Mesenchymal stem cell (in vitro differentiated cells and primary cell): ENCODE measurements at regions not wholly inside any gene's neighbourhood (a gene's known extent, or its start where the extent isn't known, plus 50 kb on each side); places are given as distances from the start of the nearest gene placed in this dataset.

Experiments
- DNase-seq: peaks from one replicate; pipeline ENCODE4 v3.0.0-alpha.2; 2013
- H2AFZ ChIP-seq: one replicate; pipeline ENCODE4 v1.6.1; 2013; ENCODE audit warnings: low read depth, mild to moderate bottlenecking, control low read depth, inconsistent platforms, low read length, moderate library complexity
- H2AK5ac ChIP-seq: 2 replicates; pipeline ENCODE4 v1.6.1; 2013; ENCODE audit warnings: low read length, moderate library complexity, mild to moderate bottlenecking, inconsistent platforms; ENCODE audit not compliant: severe bottlenecking
- H2BK120ac ChIP-seq: one replicate; pipeline ENCODE4 v1.6.1; 2013; ENCODE audit warnings: low read depth, mild to moderate bottlenecking, inconsistent platforms, low read length, moderate library complexity
- H2BK12ac ChIP-seq, 2 experiments: one replicate each; pipeline ENCODE4 v1.6.1; 2013; ENCODE audit warnings: inconsistent platforms in 2 of 2, low read length in 2 of 2, mild to moderate bottlenecking in 2 of 2, moderate library complexity in 2 of 2, control low read depth in 1 of 2
- H2BK15ac ChIP-seq: one replicate; pipeline ENCODE4 v1.6.1; 2013; ENCODE audit warnings: mild to moderate bottlenecking, low read depth, inconsistent platforms; ENCODE audit not compliant: poor library complexity, severe bottlenecking
- H2BK5ac ChIP-seq: 2 replicates; pipeline ENCODE4 v1.6.1; 2013; ENCODE audit warnings: low read depth, mild to moderate bottlenecking, low read length, control low read depth, inconsistent platforms; ENCODE audit not compliant: poor library complexity, severe bottlenecking
- H3K14ac ChIP-seq, 2 experiments: one replicate each; pipeline ENCODE4 v1.6.1; 2013; ENCODE audit warnings: inconsistent platforms in 2 of 2, low read length in 2 of 2, control low read depth in 1 of 2, mild to moderate bottlenecking in 1 of 2, moderate library complexity in 1 of 2
- H3K18ac ChIP-seq, 2 experiments: one replicate each; pipeline ENCODE4 v1.6.1; 2013; ENCODE audit warnings: inconsistent platforms in 2 of 2, low read length in 2 of 2, control low read depth in 1 of 2, low read depth in 1 of 2, mild to moderate bottlenecking in 1 of 2
- H3K23ac ChIP-seq, 2 experiments: one replicate each; pipeline ENCODE4 v1.6.1; 2013; ENCODE audit warnings: inconsistent platforms in 2 of 2, low read length in 2 of 2, mild to moderate bottlenecking in 2 of 2, moderate library complexity in 2 of 2, control low read depth in 1 of 2
- H3K27ac ChIP-seq: 2 replicates; pipeline ENCODE4 v1.5.1; 2013; ENCODE audit warnings: mild to moderate bottlenecking, moderate library complexity, low read length, control low read depth, inconsistent platforms; ENCODE audit not compliant: poor library complexity, severe bottlenecking
- H3K27me3 ChIP-seq, 2 experiments: 2 replicates each; pipeline versions ENCODE4 v1.6.1 to v1.7.0; 2013; ENCODE audit warnings: low read length in 2 of 2, mild to moderate bottlenecking in 2 of 2, moderate library complexity in 2 of 2, control low read depth in 1 of 2, inconsistent platforms in 1 of 2; ENCODE audit not compliant: control insufficient read depth in 1 of 2, insufficient read depth in 1 of 2
- H3K36me3 ChIP-seq, 2 experiments: 2 replicates each; pipeline versions ENCODE4 v1.6.1 to v1.7.0; 2013; ENCODE audit warnings: low read length in 2 of 2, control low read depth in 1 of 2, inconsistent platforms in 1 of 2, low read depth in 1 of 2, mild to moderate bottlenecking in 1 of 2; ENCODE audit not compliant: insufficient read depth in 2 of 2, control insufficient read depth in 1 of 2
- H3K4ac ChIP-seq, 2 experiments: one replicate each; pipeline ENCODE4 v1.6.1; 2013; ENCODE audit warnings: inconsistent platforms in 2 of 2, low read length in 2 of 2, mild to moderate bottlenecking in 2 of 2, moderate library complexity in 2 of 2, control low read depth in 1 of 2, low read depth in 1 of 2
- H3K4me1 ChIP-seq: 2 replicates; pipeline ENCODE4 v1.6.1; 2013; ENCODE audit warnings: low read depth, low read length, control low read depth; ENCODE audit not compliant: control insufficient read depth, insufficient read depth
- H3K4me2 ChIP-seq: 2 replicates; pipeline ENCODE4 v1.6.1; 2013; ENCODE audit warnings: low read length, mild to moderate bottlenecking, inconsistent platforms; ENCODE audit not compliant: poor library complexity, severe bottlenecking
- H3K4me3 ChIP-seq, 2 experiments: 2 replicates each; pipeline versions ENCODE4 v1.5.1 to v1.7.0; 2013; ENCODE audit warnings: low read length in 2 of 2, mild to moderate bottlenecking in 2 of 2, control low read depth in 1 of 2, low read depth in 1 of 2; ENCODE audit not compliant: insufficient read depth in 1 of 2
- H3K79me1 ChIP-seq: replicated peaks from 2 replicates; pipeline ENCODE4 v1.6.1; 2013; ENCODE audit warnings: mild to moderate bottlenecking, control low read depth, low read length, inconsistent platforms; ENCODE audit not compliant: poor library complexity, severe bottlenecking
- H3K9ac ChIP-seq: 2 replicates; pipeline ENCODE4 v1.7.0; 2013; ENCODE audit warnings: mild to moderate bottlenecking, low read length, moderate library complexity
- H3K9me3 ChIP-seq: 2 replicates; pipeline ENCODE4 v1.7.0; 2013; ENCODE audit warnings: mild to moderate bottlenecking, low read length; ENCODE audit not compliant: control insufficient read depth
- H4K8ac ChIP-seq: one replicate; pipeline ENCODE4 v1.6.1; 2013; ENCODE audit warnings: inconsistent platforms, mild to moderate bottlenecking, low read length, moderate library complexity
- H4K91ac ChIP-seq: one replicate; pipeline ENCODE4 v1.6.1; 2013; ENCODE audit warnings: mild to moderate bottlenecking, low read length, inconsistent platforms
- WGBS: methylation state at CpG from one replicate; pipeline ENCODE4 v1.1.7; 2013; ENCODE audit warnings: mixed read lengths; 5-methylcytosine and 5-hydroxymethylcytosine counted together

DNA sequence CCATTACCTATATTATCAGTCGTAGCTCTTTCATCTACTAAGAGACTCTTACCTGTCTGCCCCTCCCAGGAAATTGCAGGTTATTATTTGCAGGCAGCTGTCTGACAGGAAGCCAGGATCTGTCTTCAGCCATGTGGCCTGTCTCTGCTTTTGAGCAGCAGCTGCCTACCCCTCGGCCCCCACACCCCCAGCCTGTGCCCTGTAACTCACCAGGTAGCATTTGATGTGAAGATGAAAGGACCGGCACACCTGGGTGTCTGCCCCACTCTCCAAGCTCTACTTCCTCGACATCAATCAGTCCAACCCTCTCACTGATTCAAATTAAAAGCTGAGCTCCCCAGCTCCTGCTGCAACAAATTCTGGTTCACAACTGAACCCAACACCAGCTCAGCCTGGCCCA is 197.2 kb upstream of the CTNNB1 start:
- H3K4ac ChIP-seq: no peak overlapping the region
- H3K9ac ChIP-seq: no peak overlapping the region
- H2BK12ac ChIP-seq: no peak overlapping the region
- H3K4me2 ChIP-seq: no peak overlapping the region
- peaks cover 5% of the 10 kb centered on the region for H3K4me1 ChIP-seq
- no peak overlapping the region for H2BK5ac ChIP-seq
- no peak overlapping the region for H4K8ac ChIP-seq
- no peak overlapping the region for H3K18ac ChIP-seq
- no peak overlapping the region for H3K4me3 ChIP-seq
- H2BK15ac ChIP-seq: no peak overlapping the region
- no peak overlapping the region for H3K23ac ChIP-seq
- H3K79me1 ChIP-seq: no peaks in the 10 kb centered on the region
- no peak overlapping the region for H2AFZ ChIP-seq
- WGBS: 55% methylated on average over 4 of the region's 4 CpGs
- H3K9me3 ChIP-seq: peaks cover 7% of the 10 kb centered on the region
- H2BK120ac ChIP-seq: no peak overlapping the region
- DNase-seq: no peak
- H3K27ac ChIP-seq: no peak overlapping the region
- H2AK5ac ChIP-seq: no peak overlapping the region
- H4K91ac ChIP-seq: no peak overlapping the region
- no peaks in the 10 kb centered on the region for H3K27me3 ChIP-seq
- H3K14ac ChIP-seq: no peak overlapping the region
- H3K36me3 ChIP-seq: no peaks in the 10 kb centered on the region

DNA sequence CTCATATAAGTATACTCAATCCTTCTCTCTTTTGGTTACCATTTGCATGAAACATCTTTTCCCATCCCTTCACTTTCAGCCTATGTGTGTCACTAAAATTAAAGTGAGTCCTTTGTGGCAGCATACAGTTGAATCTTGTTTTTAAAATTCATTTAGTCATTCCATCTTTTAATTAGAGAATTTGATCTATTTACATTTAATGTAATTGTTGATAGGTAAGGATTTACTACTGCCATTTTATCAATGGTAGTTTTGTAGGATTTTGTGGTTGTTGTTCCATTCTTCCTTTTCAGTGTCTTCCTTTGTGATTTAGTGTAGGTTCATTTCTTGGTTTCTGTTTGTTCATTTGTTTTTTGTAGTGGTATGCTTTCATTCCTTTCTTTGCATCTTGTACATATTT is 191.9 kb upstream of the CTNNB1 start:
- H3K9ac ChIP-seq: no peak overlapping the region
- H2AFZ ChIP-seq: no peak overlapping the region
- no peak for DNase-seq
- H3K4ac ChIP-seq: no peak overlapping the region
- peaks cover 0 to 4% of the 10 kb centered on the region in 2 experiments for H3K27me3 ChIP-seq
- no peak overlapping the region for H3K4me3 ChIP-seq
- no peaks in the 10 kb centered on the region for H3K36me3 ChIP-seq
- no peak overlapping the region for H3K4me2 ChIP-seq
- no peak overlapping the region for H2AK5ac ChIP-seq
- H3K18ac ChIP-seq: no peak overlapping the region
- no peak overlapping the region for H2BK120ac ChIP-seq
- H4K91ac ChIP-seq: no peak overlapping the region
- H3K27ac ChIP-seq: no peak overlapping the region
- peaks cover 21% of the 10 kb centered on the region for H3K9me3 ChIP-seq
- H2BK12ac ChIP-seq: no peak overlapping the region
- H2BK15ac ChIP-seq: no peak overlapping the region
- no peak overlapping the region for H3K23ac ChIP-seq
- H2BK5ac ChIP-seq: no peak overlapping the region
- no peaks in the 10 kb centered on the region for H3K79me1 ChIP-seq
- H3K4me1 ChIP-seq: no peaks in the 10 kb centered on the region
- no peak overlapping the region for H3K14ac ChIP-seq
- no peak overlapping the region for H4K8ac ChIP-seq

DNA sequence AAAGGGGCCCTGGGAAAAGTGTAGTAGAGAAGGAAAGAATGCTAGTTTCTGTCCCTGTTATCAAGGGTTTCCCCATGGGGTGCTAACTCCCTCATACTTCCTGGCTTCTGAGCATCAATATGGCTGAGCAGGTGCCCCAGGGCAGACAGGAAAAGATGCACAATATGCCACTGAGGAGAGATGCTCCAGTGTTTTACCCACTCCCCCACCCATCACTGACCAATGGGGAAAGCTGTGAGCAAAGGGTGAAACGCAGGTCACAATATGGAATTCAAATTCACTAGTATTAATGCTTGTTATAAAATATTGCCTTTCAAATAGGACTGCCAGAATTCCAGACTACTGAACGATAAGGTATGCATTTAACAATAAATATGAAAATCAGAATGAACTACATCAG is 187.5 kb upstream of the CTNNB1 start:
- Histone ChIP-seq H4K91ac (no peak overlapping the region), H2BK120ac (no peak overlapping the region), H3K79me1 (no peaks in the 10 kb centered on the region), H3K4me2 (no peak overlapping the region), H3K4me3 (no peak overlapping the region), H3K14ac (no peak overlapping the region), H3K23ac (no peak overlapping the region), H2BK15ac (no peak overlapping the region), H3K9ac (no peak overlapping the region), H2AFZ (no peak overlapping the region), H3K27ac (no peak overlapping the region), H2BK5ac (no peak overlapping the region), H3K36me3 (no peaks in the 10 kb centered on the region), H3K4ac (no peak overlapping the region), H4K8ac (no peak overlapping the region), H3K9me3 (peaks cover 17% of the 10 kb centered on the region), H2BK12ac (no peak overlapping the region), H3K27me3 (peaks cover 0 to 7% of the 10 kb centered on the region in 2 experiments), H2AK5ac (no peak overlapping the region), H3K18ac (no peak overlapping the region), H3K4me1 (no peaks in the 10 kb centered on the region)
- 92% methylated on average over 1 of the region's 2 CpGs for WGBS
- DNase-seq: no peak

DNA sequence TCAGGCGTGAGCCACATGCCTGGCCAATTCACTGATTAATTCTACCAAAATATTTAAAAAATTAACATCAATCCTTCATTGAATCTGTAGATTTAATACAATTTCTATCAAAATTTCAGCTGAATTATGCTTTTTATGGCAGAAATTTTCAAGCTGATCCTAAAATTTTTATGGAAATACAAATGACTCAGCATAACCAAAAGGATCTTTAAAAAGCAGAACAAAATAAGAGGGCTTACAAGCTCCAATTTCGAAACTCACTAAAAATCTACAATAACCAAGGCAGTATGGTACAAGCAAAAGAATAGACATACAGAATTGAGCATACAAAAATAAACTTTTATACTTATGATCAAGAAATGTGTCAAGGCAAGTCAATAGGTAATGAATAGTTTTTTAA is 180.4 kb upstream of the CTNNB1 start:
- H3K4me2 ChIP-seq: no peak overlapping the region
- H3K9me3 ChIP-seq: no peaks in the 10 kb centered on the region
- H3K36me3 ChIP-seq: no peaks in the 10 kb centered on the region
- H3K4me3 ChIP-seq: no peak overlapping the region
- no peak overlapping the region for H2AFZ ChIP-seq
- no peak for DNase-seq
- H2BK15ac ChIP-seq: no peak overlapping the region
- WGBS: no CpG with 5 or more reads among the region's 2 CpGs
- H3K79me1 ChIP-seq: no peaks in the 10 kb centered on the region
- no peak overlapping the region for H2BK120ac ChIP-seq
- H2BK5ac ChIP-seq: no peak overlapping the region
- no peak overlapping the region for H3K9ac ChIP-seq
- no peak overlapping the region for H4K8ac ChIP-seq
- H3K23ac ChIP-seq: no peak overlapping the region
- H3K4me1 ChIP-seq: no peaks in the 10 kb centered on the region
- H2BK12ac ChIP-seq: no peak overlapping the region
- H3K18ac ChIP-seq: no peak overlapping the region
- no peak overlapping the region for H3K4ac ChIP-seq
- H3K27ac ChIP-seq: no peak overlapping the region
- no peaks in the 10 kb centered on the region for H3K27me3 ChIP-seq
- no peak overlapping the region for H2AK5ac ChIP-seq
- H4K91ac ChIP-seq: no peak overlapping the region
- no peak overlapping the region for H3K14ac ChIP-seq
